ENCODE measurements at regions not wholly inside any gene's neighbourhood (a gene's known extent, or its start where the extent isn't known, plus 50 kb on each side); places are given as distances from the start of the nearest gene placed in this dataset.

- TF ChIP-seq GLIS3 (CRISPR knock-in tag; IDR thresholded peaks at IDR 0.05) (no peak), CSRNP3 (CRISPR knock-in tag; IDR thresholded peaks at IDR 0.05) (no peak), ESRRG (CRISPR knock-in tag; IDR thresholded peaks at IDR 0.05) (no peak), TOX (CRISPR knock-in tag; IDR thresholded peaks at IDR 0.05; ENCODE audit: borderline replicate concordance) (no peak), ZFP3 (CRISPR knock-in tag; IDR thresholded peaks at IDR 0.05) (no peak), ARNTL (CRISPR knock-in tag; IDR thresholded peaks at IDR 0.05; ENCODE audit: borderline replicate concordance, low read depth) (no peak)
These were observed 1973.3 kb downstream of the OLFM4 start for GRCh38 chr13:55001881-55002280.
